ENCODE measurements at regions not wholly inside any gene's neighbourhood (a gene's known extent, or its start where the extent isn't known, plus 50 kb on each side); places are given as distances from the start of the nearest gene placed in this dataset.

DNA sequence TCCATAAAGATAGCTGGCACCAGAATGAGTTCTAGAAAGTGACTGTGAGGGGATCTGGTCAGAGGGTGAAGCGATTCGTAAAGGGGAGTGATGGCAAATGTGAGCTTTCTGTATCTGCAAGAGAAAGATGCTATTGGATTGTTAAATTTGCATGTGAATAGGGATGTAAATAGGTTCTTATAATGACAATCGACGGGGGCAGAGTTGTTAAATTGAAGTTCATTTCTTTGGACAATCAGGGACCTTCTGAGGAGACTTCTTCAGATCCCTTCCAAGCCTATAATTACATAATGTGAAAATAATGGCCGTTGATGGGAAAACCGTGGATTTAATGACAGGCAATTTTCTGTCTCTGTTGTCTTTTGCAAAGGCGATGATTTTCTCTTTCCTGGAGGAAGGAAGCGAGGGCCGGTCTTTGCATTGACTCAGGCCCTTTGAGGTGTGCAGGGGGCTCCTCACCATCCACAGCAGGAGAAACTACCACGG, 52.2 kb upstream of the TMEM18 start:
- TF ChIP-seq, protein P1, sequence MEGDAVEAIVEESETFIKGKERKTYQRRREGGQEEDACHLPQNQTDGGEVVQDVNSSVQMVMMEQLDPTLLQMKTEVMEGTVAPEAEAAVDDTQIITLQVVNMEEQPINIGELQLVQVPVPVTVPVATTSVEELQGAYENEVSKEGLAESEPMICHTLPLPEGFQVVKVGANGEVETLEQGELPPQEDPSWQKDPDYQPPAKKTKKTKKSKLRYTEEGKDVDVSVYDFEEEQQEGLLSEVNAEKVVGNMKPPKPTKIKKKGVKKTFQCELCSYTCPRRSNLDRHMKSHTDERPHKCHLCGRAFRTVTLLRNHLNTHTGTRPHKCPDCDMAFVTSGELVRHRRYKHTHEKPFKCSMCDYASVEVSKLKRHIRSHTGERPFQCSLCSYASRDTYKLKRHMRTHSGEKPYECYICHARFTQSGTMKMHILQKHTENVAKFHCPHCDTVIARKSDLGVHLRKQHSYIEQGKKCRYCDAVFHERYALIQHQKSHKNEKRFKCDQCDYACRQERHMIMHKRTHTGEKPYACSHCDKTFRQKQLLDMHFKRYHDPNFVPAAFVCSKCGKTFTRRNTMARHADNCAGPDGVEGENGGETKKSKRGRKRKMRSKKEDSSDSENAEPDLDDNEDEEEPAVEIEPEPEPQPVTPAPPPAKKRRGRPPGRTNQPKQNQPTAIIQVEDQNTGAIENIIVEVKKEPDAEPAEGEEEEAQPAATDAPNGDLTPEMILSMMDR (IDR thresholded peaks at IDR 0.05; ENCODE audit: control insufficient read depth, insufficient read depth, low read depth, low read length, missing control alignments): no peak
- no peak for DNase-seq (ENCODE audit: low read depth)
- no peak overlapping the region for H3K4me3 ChIP-seq (ENCODE audit: control insufficient read depth, low read depth, low read length)

DNA sequence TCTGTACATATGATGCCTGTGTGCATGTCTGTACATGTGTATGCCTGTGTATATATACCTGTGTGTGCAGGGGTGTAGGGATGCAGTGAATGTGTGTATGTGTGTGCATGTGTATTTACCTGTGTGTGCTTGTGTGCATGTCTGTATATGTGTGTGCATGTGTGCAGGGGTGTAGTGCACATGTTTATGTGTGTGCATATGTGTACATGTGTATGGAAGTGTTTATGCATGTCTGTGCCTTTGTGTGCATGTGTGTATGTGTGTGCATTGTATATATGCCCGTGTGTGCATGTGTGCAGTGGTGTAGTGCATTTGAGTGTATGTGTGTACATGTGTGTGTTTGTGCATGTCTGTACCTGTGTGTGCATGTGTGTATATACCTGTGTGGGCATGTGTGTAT, 51.0 kb upstream of the TMEM18 start:
- no peak overlapping the region for H3K4me3 ChIP-seq (ENCODE audit: control insufficient read depth, low read depth, low read length)
- DNase-seq (ENCODE audit: low read depth): no peak
- TF ChIP-seq, protein P1 (IDR thresholded peaks at IDR 0.05; ENCODE audit: control insufficient read depth, insufficient read depth, low read depth, low read length, missing control alignments): no peak

DNA sequence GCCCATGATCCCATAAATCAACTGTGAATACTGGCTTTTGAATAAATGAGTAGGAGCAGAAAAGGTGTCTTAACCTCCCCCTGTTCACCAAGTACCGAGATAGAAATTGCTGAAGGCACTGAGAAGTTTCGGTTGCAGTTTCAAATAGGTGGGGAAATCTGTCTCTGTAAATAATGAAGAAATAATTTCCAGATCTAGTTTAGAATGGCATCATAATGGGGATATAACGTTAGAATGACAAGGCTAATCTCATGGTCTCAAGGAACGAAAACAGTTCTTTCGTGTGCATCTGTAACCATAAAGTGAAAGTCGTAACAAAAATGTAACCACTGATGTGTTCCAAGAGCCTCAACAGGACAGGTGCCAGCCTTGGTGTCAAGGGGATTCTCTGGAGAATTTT, 49.9 kb upstream of the TMEM18 start:
- TF ChIP-seq, protein P1 (IDR thresholded peaks at IDR 0.05; ENCODE audit: control insufficient read depth, insufficient read depth, low read depth, low read length, missing control alignments): no peak
- no peak overlapping the region for H3K4me3 ChIP-seq (ENCODE audit: control insufficient read depth, low read depth, low read length)
- DNase-seq (ENCODE audit: low read depth): no peak

Data from AG09309 (cell line).